Liver (tissue), 8 donors: ENCODE measurements at regions not wholly inside any gene's neighbourhood (a gene's known extent, or its start where the extent isn't known, plus 50 kb on each side); places are given as distances from the start of the nearest gene placed in this dataset.

ENCODE experiments used
- DNase-seq: peaks from one replicate; pipeline ENCODE4 v3.0.0-alpha.2; 2017; ENCODE audit warnings: low spot score
- H3K27ac ChIP-seq, 2 donors: one replicate each; pipeline ENCODE4 v1.7.0; 2013; ENCODE audit warnings: inconsistent platforms in 2 of 2, low read length in 2 of 2, control low read depth in 1 of 2, low read depth in 1 of 2, mild to moderate bottlenecking in 1 of 2
- H3K27me3 ChIP-seq, 4 donors: one replicate each; pipeline versions ENCODE4 v1.6.1 to v1.7.0; 2013; ENCODE audit warnings: low read length in 3 of 4, inconsistent platforms in 1 of 4, mild to moderate bottlenecking in 1 of 4, moderate library complexity in 1 of 4; ENCODE audit not compliant: control insufficient read depth in 4 of 4, insufficient read depth in 4 of 4
- H3K36me3 ChIP-seq, 4 donors: one replicate each; pipeline versions ENCODE4 v1.6.1 to v1.7.0; 2013; ENCODE audit warnings: low read length in 3 of 4, mild to moderate bottlenecking in 3 of 4, low read depth in 1 of 4, moderate library complexity in 1 of 4; ENCODE audit not compliant: control insufficient read depth in 4 of 4, insufficient read depth in 3 of 4
- H3K4me1 ChIP-seq, 4 donors: one replicate each; pipeline versions ENCODE4 v1.6.1 to v1.7.0; 2013; ENCODE audit warnings: low read length in 3 of 4, mild to moderate bottlenecking in 3 of 4, moderate library complexity in 1 of 4; ENCODE audit not compliant: control insufficient read depth in 4 of 4, insufficient read depth in 4 of 4
- H3K4me3 ChIP-seq, 3 donors: one replicate each; pipeline versions ENCODE4 v1.6.1 to v1.7.0; 2013; ENCODE audit warnings: low read length in 3 of 3, control low read depth in 1 of 3, low read depth in 1 of 3, mild to moderate bottlenecking in 1 of 3
- H3K9ac ChIP-seq, 2 donors: one replicate each; pipeline ENCODE4 v1.7.0; 2013; ENCODE audit warnings: low read length in 2 of 2, mild to moderate bottlenecking in 2 of 2, moderate library complexity in 2 of 2, control low read depth in 1 of 2, low read depth in 1 of 2
- H3K9me3 ChIP-seq, 4 donors: one replicate each; pipeline versions ENCODE4 v1.6.1 to v1.7.0; 2013; ENCODE audit warnings: low read length in 3 of 4; ENCODE audit not compliant: control insufficient read depth in 4 of 4
- FOXA1 ChIP-seq: IDR thresholded peaks from 2 replicates; pipeline ENCODE4 v1.6.1; 2016; ENCODE audit warnings: antibody characterized with exemption
- FOXA2 ChIP-seq: IDR thresholded peaks from 2 replicates; pipeline ENCODE4 v1.6.1; 2016; ENCODE audit warnings: antibody characterized with exemption
- GABPA ChIP-seq, 2 donors: IDR thresholded peaks in 1 of 2; conservative IDR thresholded peaks in 1 of 2; 2 replicates each; pipeline ENCODE4 v1.6.1; 2016; ENCODE audit warnings: antibody characterized with exemption in 2 of 2, mild to moderate bottlenecking in 1 of 2, moderate library complexity in 1 of 2
- HNF4A ChIP-seq, 2 donors: conservative IDR thresholded peaks; 2 replicates each; pipeline ENCODE4 v1.6.1; 2016; ENCODE audit warnings: antibody characterized with exemption in 2 of 2, mild to moderate bottlenecking in 2 of 2
- JUND ChIP-seq, 2 donors: IDR thresholded peaks; 2 replicates each; pipeline ENCODE4 v1.6.1; 2016; ENCODE audit warnings: antibody characterized with exemption in 2 of 2
- MAX ChIP-seq: IDR thresholded peaks from 2 replicates; pipeline ENCODE4 v1.6.1; 2016; ENCODE audit warnings: antibody characterized with exemption
- NR2F2 ChIP-seq: IDR thresholded peaks from 2 replicates; pipeline ENCODE4 v1.6.1; 2016; ENCODE audit warnings: antibody characterized with exemption
- RAD21 ChIP-seq, 2 donors: IDR thresholded peaks; 2 replicates each; pipeline ENCODE4 v1.6.1; 2016; ENCODE audit warnings: antibody characterized with exemption in 2 of 2, mild to moderate bottlenecking in 2 of 2
- SP1 ChIP-seq: IDR thresholded peaks from 2 replicates; pipeline ENCODE4 v1.6.1; 2018; ENCODE audit warnings: antibody characterized with exemption, mild to moderate bottlenecking
- YY1 ChIP-seq: IDR thresholded peaks from 2 replicates; pipeline ENCODE4 v1.6.1; 2016; ENCODE audit warnings: antibody characterized with exemption, mild to moderate bottlenecking
- ZBTB33 ChIP-seq: IDR thresholded peaks from 2 replicates; pipeline ENCODE4 v1.6.1; 2016; ENCODE audit warnings: antibody characterized with exemption
- WGBS: extraction: QIAGEN DNeasy Blood & Tissue Kit; methylation state at CpG from one replicate; pipeline ENCODE4 v1.1.7; 2013; 5-methylcytosine and 5-hydroxymethylcytosine counted together
- TF ChIP-seq, protein P1 (sequence below): fragments of 150-350 bp; IDR thresholded peaks from 2 replicates; pipeline ENCODE4 v1.5.1; 2017; ENCODE audit warnings: improper control_type of control experiment, low read depth, low read length; ENCODE audit not compliant: missing input control
- TF ChIP-seq, protein P2 (sequence below): IDR thresholded peaks from 2 replicates; pipeline ENCODE4 v1.6.1; 2016; ENCODE audit warnings: antibody characterized with exemption
- donor health status: healthy.
- donor health status: healthy.
- donor health status: healthy.
- donor health status: healthy.
- donor health status: healthy.

- no peak for DNase-seq
- H3K9ac ChIP-seq: no peak overlapping the region
- no peaks in the 10 kb centered on the region for H3K9me3 ChIP-seq
- no peak overlapping the region for H3K4me3 ChIP-seq
- H3K36me3 ChIP-seq: no peaks in the 10 kb centered on the region
- H3K4me1 ChIP-seq: no peaks in the 10 kb centered on the region
- H3K27me3 ChIP-seq: peaks cover 0 to 4% (median 0%) of the 10 kb centered on the region in 4 donors
- TF ChIP-seq FOXA2: no peak
- TF ChIP-seq RAD21 (IDR thresholded peaks at IDR 0.05): no peak
- TF ChIP-seq FOXA1: no peak
- TF ChIP-seq, protein P1, sequence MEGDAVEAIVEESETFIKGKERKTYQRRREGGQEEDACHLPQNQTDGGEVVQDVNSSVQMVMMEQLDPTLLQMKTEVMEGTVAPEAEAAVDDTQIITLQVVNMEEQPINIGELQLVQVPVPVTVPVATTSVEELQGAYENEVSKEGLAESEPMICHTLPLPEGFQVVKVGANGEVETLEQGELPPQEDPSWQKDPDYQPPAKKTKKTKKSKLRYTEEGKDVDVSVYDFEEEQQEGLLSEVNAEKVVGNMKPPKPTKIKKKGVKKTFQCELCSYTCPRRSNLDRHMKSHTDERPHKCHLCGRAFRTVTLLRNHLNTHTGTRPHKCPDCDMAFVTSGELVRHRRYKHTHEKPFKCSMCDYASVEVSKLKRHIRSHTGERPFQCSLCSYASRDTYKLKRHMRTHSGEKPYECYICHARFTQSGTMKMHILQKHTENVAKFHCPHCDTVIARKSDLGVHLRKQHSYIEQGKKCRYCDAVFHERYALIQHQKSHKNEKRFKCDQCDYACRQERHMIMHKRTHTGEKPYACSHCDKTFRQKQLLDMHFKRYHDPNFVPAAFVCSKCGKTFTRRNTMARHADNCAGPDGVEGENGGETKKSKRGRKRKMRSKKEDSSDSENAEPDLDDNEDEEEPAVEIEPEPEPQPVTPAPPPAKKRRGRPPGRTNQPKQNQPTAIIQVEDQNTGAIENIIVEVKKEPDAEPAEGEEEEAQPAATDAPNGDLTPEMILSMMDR: no peak
- TF ChIP-seq HNF4A (conservative IDR thresholded peaks at IDR 0.05): no peak
- no peak for TF ChIP-seq ZBTB33
- TF ChIP-seq, protein P2, sequence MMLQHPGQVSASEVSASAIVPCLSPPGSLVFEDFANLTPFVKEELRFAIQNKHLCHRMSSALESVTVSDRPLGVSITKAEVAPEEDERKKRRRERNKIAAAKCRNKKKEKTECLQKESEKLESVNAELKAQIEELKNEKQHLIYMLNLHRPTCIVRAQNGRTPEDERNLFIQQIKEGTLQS: no peak
- TF ChIP-seq SP1: no peak
- no peak for TF ChIP-seq YY1
- TF ChIP-seq JUND (IDR thresholded peaks at IDR 0.05): no peak
- no peak for TF ChIP-seq GABPA (IDR thresholded peaks at IDR 0.05 in 1 of 2, conservative IDR thresholded peaks at IDR 0.05 in 1 of 2)
- no peak for TF ChIP-seq MAX
- no peak for TF ChIP-seq NR2F2
- WGBS: 91% methylated on average over 13 of the region's 13 CpGs
- no peak overlapping the region for H3K27ac ChIP-seq
Measured at GRCh38 chr11:134666273-134667174, 254.5 kb upstream of the B3GAT1 start.

GRCh38 chr11:134665571-134666270 lies 253.7 kb upstream of the B3GAT1 start:
- no peak overlapping the region for H3K9ac ChIP-seq
- H3K4me3 ChIP-seq: no peak overlapping the region
- no peak overlapping the region for H3K27ac ChIP-seq
- TF ChIP-seq MAX: no peak
- TF ChIP-seq RAD21 (IDR thresholded peaks at IDR 0.05): no peak
- WGBS: 89% methylated on average over 19 of the region's 19 CpGs
- no peaks in the 10 kb centered on the region for H3K4me1 ChIP-seq
- DNase-seq: peak; percentile 8
- H3K36me3 ChIP-seq: no peaks in the 10 kb centered on the region
- peaks cover 0 to 4% (median 0%) of the 10 kb centered on the region in 4 donors for H3K27me3 ChIP-seq
- H3K9me3 ChIP-seq: no peaks in the 10 kb centered on the region
